ENCODE measurements at regions not wholly inside any gene's neighbourhood (a gene's known extent, or its start where the extent isn't known, plus 50 kb on each side); places are given as distances from the start of the nearest gene placed in this dataset.

- Histone ChIP-seq H3K27me3 (no peaks in the 10 kb centered on the region), H3K4me1 (peaks cover 6% of the 10 kb centered on the region), H4K20me1 (ENCODE audit: low read depth) (no peaks in the 10 kb centered on the region), H2AFZ (replicated peaks) (no peak overlapping the region), H3K36me3 (no peaks in the 10 kb centered on the region), H3F3A (ENCODE audit: low read depth) (no peaks in the 10 kb centered on the region), H3K9ac (no peak overlapping the region), H3K4me2 (no peak overlapping the region), H3K9me3 (ENCODE audit: low read depth) (no peaks in the 10 kb centered on the region), H3K4me3 (no peak overlapping the region), H3K27ac (no peak overlapping the region), H3K79me2 (ENCODE audit: low read depth) (no peaks in the 10 kb centered on the region)
- peaks cover 5% of the 10 kb centered on the region for H3K4me1 Mint-ChIP-seq
- peaks cover 8% of the 10 kb centered on the region for H3K27me3 Mint-ChIP-seq (ENCODE audit: insufficient read depth, low read depth)
- no peaks in the 10 kb centered on the region for H3K9me3 Mint-ChIP-seq
- TF ChIP-seq EZH2phosphoT487 (IDR thresholded peaks at IDR 0.05) (no peak), EZH2 (IDR thresholded peaks at IDR 0.05) (no peak)
- TF ChIP-seq, protein P1, sequence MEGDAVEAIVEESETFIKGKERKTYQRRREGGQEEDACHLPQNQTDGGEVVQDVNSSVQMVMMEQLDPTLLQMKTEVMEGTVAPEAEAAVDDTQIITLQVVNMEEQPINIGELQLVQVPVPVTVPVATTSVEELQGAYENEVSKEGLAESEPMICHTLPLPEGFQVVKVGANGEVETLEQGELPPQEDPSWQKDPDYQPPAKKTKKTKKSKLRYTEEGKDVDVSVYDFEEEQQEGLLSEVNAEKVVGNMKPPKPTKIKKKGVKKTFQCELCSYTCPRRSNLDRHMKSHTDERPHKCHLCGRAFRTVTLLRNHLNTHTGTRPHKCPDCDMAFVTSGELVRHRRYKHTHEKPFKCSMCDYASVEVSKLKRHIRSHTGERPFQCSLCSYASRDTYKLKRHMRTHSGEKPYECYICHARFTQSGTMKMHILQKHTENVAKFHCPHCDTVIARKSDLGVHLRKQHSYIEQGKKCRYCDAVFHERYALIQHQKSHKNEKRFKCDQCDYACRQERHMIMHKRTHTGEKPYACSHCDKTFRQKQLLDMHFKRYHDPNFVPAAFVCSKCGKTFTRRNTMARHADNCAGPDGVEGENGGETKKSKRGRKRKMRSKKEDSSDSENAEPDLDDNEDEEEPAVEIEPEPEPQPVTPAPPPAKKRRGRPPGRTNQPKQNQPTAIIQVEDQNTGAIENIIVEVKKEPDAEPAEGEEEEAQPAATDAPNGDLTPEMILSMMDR (IDR thresholded peaks at IDR 0.05) = no peak
- no peaks in the 10 kb centered on the region for H3K36me3 Mint-ChIP-seq
- DNase-seq (ENCODE audit: low spot score) = no peak
- H3K4me3 Mint-ChIP-seq = no peak overlapping the region
- H3K27ac Mint-ChIP-seq = no peak overlapping the region
These were observed 66.0 kb upstream of the PPARA start for GRCh38 chr22:46084376-46084775.

DNA sequence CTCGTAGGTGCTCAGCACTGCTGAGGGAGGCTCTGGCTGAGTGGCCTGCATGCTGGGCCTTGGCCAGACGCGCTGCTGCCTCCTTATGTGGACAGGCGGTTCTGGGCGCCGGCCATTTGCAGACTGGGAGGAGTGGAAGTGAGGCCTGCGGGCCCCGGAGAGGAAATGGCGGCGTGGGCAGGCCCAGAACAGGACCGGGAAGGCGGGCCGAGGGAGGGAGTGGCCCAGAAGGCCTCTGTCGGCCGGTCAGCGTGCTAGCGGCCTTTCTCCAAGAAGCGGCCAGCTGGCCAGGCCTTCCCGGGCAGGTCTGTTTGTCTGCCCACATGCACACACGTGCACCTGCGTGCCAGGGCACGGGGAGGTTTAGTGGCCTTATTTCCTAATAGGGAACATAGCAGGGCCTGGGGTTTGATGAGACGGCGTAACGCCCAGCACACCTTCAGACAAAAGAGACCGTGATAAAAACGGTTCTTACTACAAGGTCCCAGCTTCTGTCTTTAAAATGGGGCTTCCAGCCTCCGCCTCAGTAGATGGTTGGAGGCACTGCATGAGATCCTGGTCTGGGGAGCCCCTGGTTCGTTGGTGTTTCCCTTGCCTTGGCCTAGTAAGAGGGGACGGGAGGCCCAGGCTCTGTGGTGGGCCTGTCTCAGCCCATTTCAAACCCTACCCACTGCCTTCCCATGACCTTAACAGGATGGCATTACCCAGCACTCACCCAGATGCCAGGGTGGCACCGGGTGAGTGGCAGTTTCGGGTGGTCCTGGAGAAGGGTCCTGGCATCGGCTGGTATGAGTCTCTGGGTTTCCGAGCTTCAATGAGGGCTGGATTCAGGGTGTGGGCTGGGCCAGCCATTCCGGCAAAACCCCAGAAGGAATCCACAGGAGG, 65.1 kb upstream of the PPARA start:
- no peaks in the 10 kb centered on the region for H4K20me1 ChIP-seq (ENCODE audit: low read depth)
- H3F3A ChIP-seq (ENCODE audit: low read depth) = no peaks in the 10 kb centered on the region
- H3K4me3 Mint-ChIP-seq = no peak overlapping the region
- peaks cover 5% of the 10 kb centered on the region for H3K4me1 Mint-ChIP-seq
- H3K27me3 Mint-ChIP-seq (ENCODE audit: insufficient read depth, low read depth) = peaks cover 8% of the 10 kb centered on the region
- no peak overlapping the region for H3K4me2 ChIP-seq
- H3K9me3 Mint-ChIP-seq = no peaks in the 10 kb centered on the region
- no peak overlapping the region for H2AFZ ChIP-seq (replicated peaks)
- DNase-seq (ENCODE audit: low spot score) = no peak
- H3K27ac Mint-ChIP-seq = no peak overlapping the region
- no peaks in the 10 kb centered on the region for H3K27me3 ChIP-seq
- no peaks in the 10 kb centered on the region for H3K9me3 ChIP-seq (ENCODE audit: low read depth)
- no peaks in the 10 kb centered on the region for H3K36me3 Mint-ChIP-seq
- no peak overlapping the region for H3K27ac ChIP-seq
- TF ChIP-seq EZH2phosphoT487 (IDR thresholded peaks at IDR 0.05) = no peak
- no peak for TF ChIP-seq EZH2 (IDR thresholded peaks at IDR 0.05)
- TF ChIP-seq, protein P1 (IDR thresholded peaks at IDR 0.05) = no peak
- H3K4me3 ChIP-seq = no peak overlapping the region
- H3K4me1 ChIP-seq = peaks cover 6% of the 10 kb centered on the region
- H3K9ac ChIP-seq = no peak overlapping the region
- no peaks in the 10 kb centered on the region for H3K79me2 ChIP-seq (ENCODE audit: low read depth)
- H3K36me3 ChIP-seq = no peaks in the 10 kb centered on the region

DNA sequence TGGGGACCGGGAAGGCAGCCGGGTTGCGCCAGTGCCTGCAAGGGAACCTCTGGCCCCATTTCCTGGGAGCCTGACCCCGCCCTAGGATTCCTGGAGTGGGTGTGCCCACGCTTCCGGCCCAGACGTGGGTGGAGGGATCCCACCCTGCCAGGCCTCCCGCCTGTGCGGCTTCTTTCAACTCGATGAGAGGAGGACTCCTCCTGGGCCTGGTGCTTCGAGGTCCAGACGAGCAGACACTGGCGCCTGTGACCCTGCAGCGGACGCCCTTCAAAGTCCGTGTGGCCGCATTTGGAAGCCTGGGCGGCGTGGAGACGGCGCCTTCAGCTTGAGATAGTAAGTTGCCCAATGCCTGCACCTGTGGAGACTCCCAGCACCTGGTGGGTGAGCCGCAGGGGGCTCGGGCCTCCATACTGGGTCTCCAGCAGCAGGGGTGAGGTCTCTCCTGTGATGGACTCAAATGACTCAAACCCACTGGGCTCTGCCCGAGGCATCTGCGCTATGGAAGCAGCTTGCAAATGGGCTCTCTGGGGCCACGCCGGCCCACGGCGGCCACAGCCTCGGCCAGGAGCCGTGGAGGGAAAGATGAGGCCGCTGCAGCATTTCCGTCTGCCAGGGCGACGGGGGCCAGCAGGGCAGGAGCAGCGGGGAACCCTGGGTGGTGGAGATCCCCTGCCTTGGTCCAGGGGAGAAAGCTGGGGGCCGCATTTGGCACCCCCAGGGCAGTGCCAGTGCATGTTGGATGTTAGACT, 64.3 kb upstream of the PPARA start:
- H3K4me1 ChIP-seq = peaks cover 6% of the 10 kb centered on the region
- no peak overlapping the region for H3K27ac Mint-ChIP-seq
- H3K4me1 Mint-ChIP-seq = peaks cover 5% of the 10 kb centered on the region
- TF ChIP-seq, protein P1 (IDR thresholded peaks at IDR 0.05) = no peak
- TF ChIP-seq EZH2phosphoT487 (IDR thresholded peaks at IDR 0.05) = no peak
- TF ChIP-seq EZH2 (IDR thresholded peaks at IDR 0.05) = no peak
- no peaks in the 10 kb centered on the region for H3K9me3 Mint-ChIP-seq
- H3K4me3 ChIP-seq = no peak overlapping the region
- H3K79me2 ChIP-seq (ENCODE audit: low read depth) = no peaks in the 10 kb centered on the region
- peaks cover 6% of the 10 kb centered on the region for H3K27me3 Mint-ChIP-seq (ENCODE audit: insufficient read depth, low read depth)
- no peaks in the 10 kb centered on the region for H3K9me3 ChIP-seq (ENCODE audit: low read depth)
- DNase-seq (ENCODE audit: low spot score) = no peak
- H2AFZ ChIP-seq (replicated peaks) = no peak overlapping the region
- H3K27ac ChIP-seq = no peak overlapping the region
- no peaks in the 10 kb centered on the region for H4K20me1 ChIP-seq (ENCODE audit: low read depth)
- no peaks in the 10 kb centered on the region for H3K27me3 ChIP-seq
- no peaks in the 10 kb centered on the region for H3F3A ChIP-seq (ENCODE audit: low read depth)
- no peaks in the 10 kb centered on the region for H3K36me3 ChIP-seq
- no peaks in the 10 kb centered on the region for H3K36me3 Mint-ChIP-seq
- H3K4me2 ChIP-seq = no peak overlapping the region
- H3K9ac ChIP-seq = no peak overlapping the region
- no peak overlapping the region for H3K4me3 Mint-ChIP-seq
